HUES6 (cell line): ENCODE measurements at regions not wholly inside any gene's neighbourhood (a gene's known extent, or its start where the extent isn't known, plus 50 kb on each side); places are given as distances from the start of the nearest gene placed in this dataset.

Source experiments
- H3K27ac ChIP-seq: 2 replicates; pipeline ENCODE4 v1.7.0; 2013; ENCODE audit warnings: low read depth, mild to moderate bottlenecking, low read length, inconsistent platforms
- H3K27me3 ChIP-seq: 2 replicates; pipeline ENCODE4 v1.6.1; 2013; ENCODE audit warnings: low read length; ENCODE audit not compliant: control insufficient read depth, insufficient read depth
- H3K36me3 ChIP-seq: 2 replicates; pipeline ENCODE4 v1.6.1; 2013; ENCODE audit warnings: low read length; ENCODE audit not compliant: control insufficient read depth, insufficient read depth
- H3K4me1 ChIP-seq: 2 replicates; pipeline ENCODE4 v1.6.1; 2013; ENCODE audit warnings: low read length; ENCODE audit not compliant: control insufficient read depth, insufficient read depth
- H3K4me3 ChIP-seq: 2 replicates; pipeline ENCODE4 v1.5.1; 2013; ENCODE audit warnings: low read depth, low read length
- H3K9ac ChIP-seq: one replicate; pipeline ENCODE4 v1.6.1; 2013; ENCODE audit warnings: mild to moderate bottlenecking, low read length
- H3K9me3 ChIP-seq: 2 replicates; pipeline ENCODE4 v1.6.1; 2013; ENCODE audit warnings: low read depth, low read length; ENCODE audit not compliant: control insufficient read depth, insufficient read depth

DNA sequence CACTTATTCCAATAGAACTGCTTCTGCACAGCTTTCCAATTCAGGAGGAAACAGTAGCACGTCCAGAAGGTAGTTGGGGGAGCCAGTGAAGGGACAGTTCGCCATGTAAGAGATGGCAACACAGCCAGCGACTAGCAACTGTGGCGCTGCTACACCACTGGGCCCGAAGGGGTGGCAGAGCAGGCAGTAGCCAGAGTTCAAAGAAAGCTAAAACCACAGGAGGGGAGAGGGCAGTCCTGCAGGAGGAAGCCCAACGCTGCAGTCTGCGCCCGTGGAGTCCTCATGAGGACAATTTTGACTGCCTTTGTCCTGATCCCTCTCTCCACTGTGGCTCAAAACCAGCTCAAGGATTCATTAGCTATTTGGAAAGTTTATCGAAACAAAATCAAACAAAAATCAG lies 591.2 kb downstream of the VRK1 start:
- Histone ChIP-seq H3K4me1 (peaks cover 22% of the 10 kb centered on the region; the same call in 1 of the 2 replicates), H3K36me3 (no peaks in the 10 kb centered on the region), H3K27me3 (no peaks in the 10 kb centered on the region; the same call in 1 of the 2 replicates), H3K9me3 (no peaks in the 10 kb centered on the region), H3K27ac (no peak overlapping the region), H3K9ac (no peak overlapping the region), H3K4me3 (no peak overlapping the region)

DNA sequence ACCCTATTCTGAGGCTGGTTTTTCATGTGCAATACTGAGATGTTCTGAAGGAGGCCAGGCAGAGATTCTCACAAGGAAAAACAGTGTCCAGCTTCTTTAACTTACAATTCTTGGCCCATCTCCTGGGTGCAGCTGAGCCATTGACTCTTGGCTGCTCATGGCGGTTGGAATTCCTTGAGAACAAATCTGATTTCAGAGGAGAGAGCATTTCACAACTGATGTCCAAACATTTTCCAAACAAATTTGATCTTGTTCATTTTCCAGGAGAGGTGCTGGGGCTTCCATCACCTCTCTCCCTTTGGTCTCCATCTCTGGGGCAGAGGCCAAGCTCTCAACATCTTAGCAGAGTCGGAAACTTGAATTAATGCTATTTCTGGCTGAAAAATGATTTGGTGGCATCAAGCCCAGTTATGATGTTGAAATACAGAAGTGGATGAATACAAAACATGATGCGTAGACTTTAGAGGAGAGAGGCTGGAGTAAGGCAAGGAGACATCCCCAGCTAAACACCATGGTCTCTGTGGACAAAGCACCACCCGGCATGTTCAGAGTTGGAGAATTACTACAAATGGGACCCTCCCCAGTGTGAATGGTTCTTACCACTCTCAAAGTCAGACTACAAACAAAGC lies 593.0 kb downstream of the VRK1 start:
- H3K4me3 ChIP-seq, result no peak overlapping the region
- no peak overlapping the region for H3K9ac ChIP-seq
- H3K4me1 ChIP-seq, result peaks cover 23% of the 10 kb centered on the region; the same call in 1 of the 2 replicates
- no peak overlapping the region for H3K27ac ChIP-seq
- H3K36me3 ChIP-seq, result no peaks in the 10 kb centered on the region
- no peaks in the 10 kb centered on the region; the same call in 1 of the 2 replicates for H3K27me3 ChIP-seq
- H3K9me3 ChIP-seq, result no peaks in the 10 kb centered on the region

DNA sequence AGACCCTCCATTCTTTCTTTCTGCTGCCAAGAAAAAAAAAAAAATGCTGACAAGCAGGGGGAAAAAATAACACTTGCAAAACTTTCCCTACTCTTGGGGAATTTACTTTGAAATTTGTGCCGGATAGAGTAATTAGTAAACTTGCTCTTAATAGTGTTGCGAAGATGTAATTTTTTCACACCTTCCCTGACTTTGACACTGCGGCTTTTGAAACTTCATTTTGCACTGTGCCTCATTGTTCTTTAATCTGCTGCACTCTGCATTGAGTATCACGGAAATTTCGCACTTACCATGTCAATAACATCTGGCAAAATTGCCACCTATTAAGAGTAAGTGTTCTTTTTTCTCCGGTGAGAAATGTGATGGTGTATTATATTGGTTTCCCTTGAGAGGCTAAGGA lies 596.1 kb downstream of the VRK1 start:
- H3K4me1 ChIP-seq, result peaks cover 12% of the 10 kb centered on the region
- no peaks in the 10 kb centered on the region for H3K27me3 ChIP-seq
- H3K27ac ChIP-seq, result no peak overlapping the region
- H3K4me3 ChIP-seq, result no peak overlapping the region
- no peaks in the 10 kb centered on the region for H3K9me3 ChIP-seq
- no peak overlapping the region for H3K9ac ChIP-seq
- no peaks in the 10 kb centered on the region for H3K36me3 ChIP-seq

DNA sequence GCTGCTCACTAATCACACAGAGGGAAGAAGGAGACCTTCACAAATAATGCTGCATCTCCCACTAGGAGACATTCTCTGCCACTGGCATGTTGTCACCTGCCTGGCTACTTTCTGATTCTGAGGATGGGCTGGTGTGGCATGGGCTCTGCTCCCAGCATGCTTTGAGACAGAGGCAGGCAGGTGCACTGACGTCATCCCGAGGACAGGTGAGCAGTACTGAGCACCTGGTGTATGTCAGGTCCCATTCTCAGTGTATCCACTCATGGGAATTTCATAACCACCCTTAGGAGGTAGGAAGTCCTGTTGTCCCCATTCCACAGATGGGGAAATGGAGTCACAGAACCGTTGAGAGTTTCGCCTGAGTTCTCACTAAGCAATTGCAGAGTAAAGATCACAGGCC lies 597.9 kb downstream of the VRK1 start:
- Histone ChIP-seq H3K4me1 (peaks cover 11% of the 10 kb centered on the region), H3K9ac (no peak overlapping the region), H3K36me3 (no peaks in the 10 kb centered on the region), H3K9me3 (no peaks in the 10 kb centered on the region), H3K27me3 (no peaks in the 10 kb centered on the region), H3K27ac (no peak overlapping the region), H3K4me3 (no peak overlapping the region)

DNA sequence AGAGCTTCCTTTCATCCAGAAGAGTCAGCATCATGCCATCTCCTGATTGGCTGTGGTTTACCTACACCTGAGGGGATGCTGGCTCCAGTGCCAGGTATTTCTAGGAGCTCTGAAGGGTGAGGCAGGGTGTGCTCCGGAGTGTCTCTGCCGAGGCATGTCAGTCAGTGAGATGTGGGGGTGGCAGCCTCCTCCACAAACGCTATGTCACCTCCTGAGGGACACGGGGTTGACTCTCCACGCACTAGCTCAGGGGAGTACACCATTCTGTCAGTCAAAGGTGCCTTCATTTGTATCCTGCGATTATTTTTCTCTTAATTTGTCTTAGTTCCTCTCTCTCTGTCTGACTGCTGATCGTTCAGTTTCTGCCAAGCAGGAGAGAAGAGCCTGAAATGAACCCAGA lies 604.5 kb downstream of the VRK1 start:
- Histone ChIP-seq H3K4me3 (no peak overlapping the region), H3K27ac (no peak overlapping the region), H3K27me3 (no peaks in the 10 kb centered on the region; the same call in 1 of the 2 replicates), H3K9me3 (no peaks in the 10 kb centered on the region), H3K36me3 (no peaks in the 10 kb centered on the region), H3K4me1 (peaks cover 6% of the 10 kb centered on the region), H3K9ac (no peak overlapping the region)

DNA sequence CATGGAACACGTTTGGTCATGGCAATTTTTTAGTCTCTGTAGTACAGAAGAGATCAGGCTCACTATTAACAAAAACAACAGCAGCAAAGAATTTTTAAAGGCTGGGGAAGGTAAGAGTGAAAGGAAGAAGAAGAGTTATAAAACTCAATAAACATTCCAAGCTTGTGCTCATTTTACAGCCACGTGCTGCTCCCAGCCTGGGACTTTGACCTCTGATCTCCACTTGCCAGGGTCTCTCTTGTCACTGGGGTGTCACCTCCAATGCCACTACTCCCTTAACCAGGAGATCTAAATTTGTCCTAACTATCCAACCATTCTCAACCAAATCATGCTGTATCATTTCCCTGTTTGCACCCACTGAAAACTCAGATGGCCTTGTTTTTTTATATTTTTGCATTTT lies 605.1 kb downstream of the VRK1 start:
- no peaks in the 10 kb centered on the region; the same call in 1 of the 2 replicates for H3K27me3 ChIP-seq
- no peak overlapping the region for H3K4me3 ChIP-seq
- peaks cover 3% of the 10 kb centered on the region for H3K4me1 ChIP-seq
- no peaks in the 10 kb centered on the region for H3K36me3 ChIP-seq
- H3K9ac ChIP-seq, result no peak overlapping the region
- no peak overlapping the region for H3K27ac ChIP-seq
- H3K9me3 ChIP-seq, result no peaks in the 10 kb centered on the region

DNA sequence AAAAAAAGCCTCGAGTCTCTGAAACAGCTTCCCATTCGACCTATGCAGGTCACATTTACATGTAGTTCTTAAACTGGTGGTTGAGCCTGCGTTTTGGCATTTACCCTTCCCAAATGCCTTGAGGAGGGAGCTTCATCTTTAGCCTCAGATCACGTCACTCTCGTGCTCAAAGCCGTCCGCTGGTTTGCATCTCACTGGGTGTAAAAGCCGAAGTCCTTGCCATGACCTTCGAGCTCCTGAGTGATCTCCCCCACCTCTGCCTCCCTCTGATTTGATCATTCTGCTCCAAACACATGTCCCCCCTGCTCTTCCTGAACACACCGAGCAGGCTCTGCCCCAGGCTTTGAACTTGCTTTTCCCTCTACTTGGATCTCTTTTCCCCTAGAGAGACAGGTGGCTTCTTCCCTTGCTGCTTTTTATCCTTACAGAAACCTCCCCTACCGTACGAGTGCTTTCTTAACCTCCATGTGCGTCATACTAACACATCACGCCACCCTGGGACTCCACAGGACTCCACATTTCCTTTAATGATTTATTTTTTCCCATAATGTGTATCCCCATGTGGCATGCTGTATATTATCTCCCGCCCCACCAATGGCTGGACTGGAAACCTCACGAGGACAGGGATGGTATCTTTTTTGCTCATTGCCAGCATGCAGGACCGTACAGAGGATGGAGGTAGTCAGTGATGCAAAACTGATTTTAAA lies 610.7 kb downstream of the VRK1 start:
- Histone ChIP-seq H3K27ac (no peak overlapping the region), H3K4me1 (peaks cover 42% of the 10 kb centered on the region), H3K4me3 (no peak overlapping the region), H3K36me3 (no peaks in the 10 kb centered on the region), H3K9ac (no peak overlapping the region), H3K27me3 (peaks cover 24% of the 10 kb centered on the region), H3K9me3 (no peaks in the 10 kb centered on the region)

DNA sequence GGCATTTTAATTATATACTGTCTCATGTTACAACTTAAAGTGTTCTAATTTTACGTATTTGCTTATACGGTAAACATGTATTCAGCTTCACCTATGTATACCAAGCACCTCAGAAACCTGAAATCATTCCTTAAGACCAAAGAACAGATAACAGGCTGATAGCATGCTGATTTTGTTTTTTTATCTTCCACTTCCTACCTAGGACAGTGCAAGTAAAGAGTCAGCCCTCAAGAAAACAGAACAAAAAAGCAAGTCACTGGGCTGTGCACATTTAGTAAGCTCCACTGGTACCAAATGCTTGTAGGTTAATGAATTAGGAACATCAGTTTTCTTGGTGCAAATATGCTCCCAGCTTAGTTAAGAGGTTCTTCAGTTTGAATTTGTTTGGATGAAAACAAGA lies 611.3 kb downstream of the VRK1 start:
- H3K27ac ChIP-seq, result no peak overlapping the region

DNA sequence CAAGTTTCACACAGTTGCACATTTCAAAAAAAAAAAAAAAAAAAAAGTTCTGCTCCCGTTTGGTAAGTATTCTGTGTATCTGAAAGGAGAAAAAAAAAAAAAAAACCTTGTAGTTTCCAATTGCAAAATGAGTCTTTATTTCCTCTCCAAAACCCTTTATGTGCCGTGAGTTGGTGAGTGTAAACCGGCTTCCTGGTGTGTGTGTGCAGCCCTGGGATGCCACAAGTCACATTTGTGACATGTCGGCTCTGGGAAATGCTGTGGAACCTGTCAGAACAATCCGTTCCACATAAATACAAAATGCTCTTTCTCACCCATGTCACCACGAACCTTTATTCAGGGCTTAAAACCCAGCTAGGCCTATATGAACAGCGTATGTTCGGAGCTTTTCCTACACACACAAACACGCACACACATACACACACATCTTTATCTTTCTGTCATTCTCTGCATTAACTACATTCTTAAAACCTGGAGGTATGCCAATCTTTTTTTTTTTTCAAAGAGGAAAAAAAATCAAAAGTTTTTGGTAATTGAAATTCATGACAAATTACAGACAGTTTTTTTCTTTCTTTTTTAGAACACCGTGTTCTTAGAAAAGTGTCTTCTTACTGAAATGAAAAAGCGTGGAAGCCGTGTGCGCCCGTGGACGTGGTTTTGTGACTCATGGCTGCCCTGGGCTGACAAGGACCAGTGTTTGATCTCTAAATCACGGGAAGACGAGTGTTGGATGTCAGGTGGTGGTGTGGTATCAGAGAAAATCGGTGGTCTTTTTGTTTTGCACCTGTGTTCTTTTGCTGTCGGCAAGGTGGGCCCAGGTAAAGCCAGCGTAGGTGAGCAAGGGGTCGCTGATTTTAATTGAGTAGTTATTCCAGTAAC lies 612.0 kb downstream of the VRK1 start:
- H3K27ac ChIP-seq, result no peak overlapping the region
- H3K4me1 ChIP-seq, result peaks cover 48% of the 10 kb centered on the region
- peaks cover 31% of the 10 kb centered on the region for H3K27me3 ChIP-seq
- H3K9ac ChIP-seq, result no peak overlapping the region
- H3K36me3 ChIP-seq, result no peaks in the 10 kb centered on the region
- H3K4me3 ChIP-seq, result no peak overlapping the region
- no peaks in the 10 kb centered on the region for H3K9me3 ChIP-seq

More for the DNA sequence above, 611.3 kb downstream of the VRK1 start:
- H3K36me3 ChIP-seq, result no peaks in the 10 kb centered on the region
- H3K9me3 ChIP-seq, result no peaks in the 10 kb centered on the region
- no peak overlapping the region for H3K9ac ChIP-seq
- H3K4me3 ChIP-seq, result no peak overlapping the region
- peaks cover 44% of the 10 kb centered on the region for H3K4me1 ChIP-seq
- peaks cover 30% of the 10 kb centered on the region for H3K27me3 ChIP-seq

DNA sequence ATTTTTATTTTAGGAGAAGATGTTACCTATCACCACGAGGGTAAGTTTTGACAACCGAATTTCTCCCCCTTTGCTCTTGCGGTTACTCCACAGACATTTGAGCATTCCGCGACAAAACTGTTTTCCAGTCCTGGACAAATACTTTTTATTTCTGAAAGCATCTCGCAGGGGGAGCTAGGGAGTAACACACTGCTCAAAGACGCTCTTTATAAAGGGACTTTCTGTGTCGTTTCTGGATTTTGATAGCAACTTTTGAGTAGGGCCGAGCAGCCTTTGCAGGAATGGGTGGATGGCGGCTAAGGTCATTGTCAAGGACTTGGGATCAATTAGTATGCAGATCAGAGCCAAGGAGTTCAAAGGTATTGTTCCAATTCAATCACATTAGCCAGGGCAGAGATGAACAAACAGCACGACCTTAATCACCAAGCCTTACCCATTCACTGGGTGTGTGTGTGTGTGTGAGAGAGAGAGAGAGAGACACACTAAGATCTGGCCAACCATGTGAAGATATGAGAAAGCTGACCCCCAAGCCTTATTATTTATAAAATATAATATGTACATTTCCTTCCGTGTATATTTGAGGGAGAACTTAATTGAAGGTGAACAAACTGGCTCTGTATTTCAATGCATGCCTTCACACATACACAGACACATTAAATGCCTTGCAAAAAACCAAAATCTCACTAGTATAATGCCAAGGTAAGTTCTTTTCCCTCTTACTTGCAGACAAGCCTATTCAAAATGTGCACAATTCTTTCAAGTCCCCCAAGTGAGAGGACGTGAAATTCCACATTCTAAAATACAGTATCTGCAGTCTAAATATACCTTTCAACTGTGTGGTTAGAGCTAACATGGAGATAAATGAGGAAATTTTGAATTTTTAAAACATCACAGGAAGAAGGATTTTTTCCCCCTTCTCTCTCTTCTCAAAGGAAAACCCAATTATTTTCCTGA lies 613.8 kb downstream of the VRK1 start:
- Histone ChIP-seq H3K4me1 (peaks cover 66% of the 10 kb centered on the region), H3K4me3 (peak overlapping the region; percentile 52; the same call in 1 of the 2 replicates), H3K9ac (no peak overlapping the region), H3K27me3 (peaks cover 31% of the 10 kb centered on the region), H3K27ac (no peak overlapping the region), H3K36me3 (no peaks in the 10 kb centered on the region), H3K9me3 (no peaks in the 10 kb centered on the region)
